NCI-H2029 (cell line): ENCODE measurements at regions not wholly inside any gene's neighbourhood (a gene's known extent, or its start where the extent isn't known, plus 50 kb on each side); places are given as distances from the start of the nearest gene placed in this dataset.
"Not testable (repeated sequence)": the region's sequence is repeated elsewhere in the genome, so short reads cannot be mapped to it uniquely, and the experiment has no call there.

Experiments used
- DNase-seq: peaks from one replicate; lab custom pipeline; 2025; lab: John Stamatoyannopoulos, UW

GRCh38 chr1:113185463-113186104 lies 112.6 kb downstream of the LRIG2 start:
- no peak for DNase-seq

- DNase-seq: no peak
Measured at GRCh38 chr1:113190078-113190477, 117.1 kb downstream of the LRIG2 start.

GRCh38 chr1:113190930-113191329 lies 117.9 kb downstream of the LRIG2 start:
- DNase-seq: no peak

- DNase-seq: peak; percentile 66
Measured at GRCh38 chr1:113191579-113192076, 118.6 kb downstream of the LRIG2 start.

- no peak for DNase-seq
Measured at GRCh38 chr1:113192242-113192641, 119.2 kb downstream of the LRIG2 start.

- no peak for DNase-seq
Measured at GRCh38 chr1:113192980-113193379, 120.0 kb downstream of the LRIG2 start.

GRCh38 chr1:113194846-113195830 lies 122.1 kb downstream of the LRIG2 start:
- no peak for DNase-seq

GRCh38 chr1:113197719-113198330 lies 124.8 kb downstream of the LRIG2 start:
- no peak for DNase-seq

GRCh38 chr1:113198806-113199205 lies 125.8 kb downstream of the LRIG2 start:
- no peak for DNase-seq

- no peak for DNase-seq
Measured at GRCh38 chr1:113199760-113200455, 126.9 kb downstream of the LRIG2 start.

GRCh38 chr1:113201560-113201959 lies 128.6 kb downstream of the LRIG2 start:
- no peak for DNase-seq

GRCh38 chr1:113205980-113206766 lies 133.2 kb downstream of the LRIG2 start:
- DNase-seq: no peak

- no peak for DNase-seq
Measured at GRCh38 chr1:113207019-113207418, 134.0 kb downstream of the LRIG2 start.

- DNase-seq: no peak
Measured at GRCh38 chr1:113207457-113207856, 134.5 kb downstream of the LRIG2 start.

- DNase-seq: not testable (repeated sequence)
Measured at GRCh38 chr1:113208425-113208824, 135.4 kb downstream of the LRIG2 start.

- no peak for DNase-seq
Measured at GRCh38 chr1:113210248-113210647, 137.2 kb downstream of the LRIG2 start.

GRCh38 chr1:113211467-113211866 lies 138.5 kb downstream of the LRIG2 start:
- no peak for DNase-seq

- no peak for DNase-seq
Measured at GRCh38 chr1:113215015-113215414, 142.0 kb downstream of the LRIG2 start.

- DNase-seq: no peak
Measured at GRCh38 chr1:113216664-113217063, 143.7 kb downstream of the LRIG2 start.

GRCh38 chr1:113217447-113218208 lies 144.6 kb downstream of the LRIG2 start:
- no peak for DNase-seq
